Spleen (tissue), 11 donors: ENCODE measurements at regions not wholly inside any gene's neighbourhood (a gene's known extent, or its start where the extent isn't known, plus 50 kb on each side); places are given as distances from the start of the nearest gene placed in this dataset.

ENCODE experiments used
- DNase-seq: peaks from one replicate; pipeline ENCODE4 v3.0.0-alpha.2; 2020
- H3K27ac ChIP-seq, 8 donors: fragments of 200-600 bp; sonication (generic) in 7 of 8; 1 replicate in 4 of 8; 2 replicates in 4 of 8; pipeline versions ENCODE4 v1.5.0 to v1.8.0; 2016 to 2021; ENCODE audit warnings: inconsistent platforms in 4 of 8, mild to moderate bottlenecking in 4 of 8, moderate library complexity in 1 of 8
- H3K27me3 ChIP-seq, 7 donors: fragments of 200-600 bp; sonication (generic) in 6 of 7; replicated peaks in 1 of 7; 1 replicate in 4 of 7; 2 replicates in 3 of 7; pipeline versions ENCODE4 v1.5.0 to v1.8.0; 2016 to 2021; ENCODE audit warnings: inconsistent platforms in 3 of 7, mild to moderate bottlenecking in 1 of 7
- H3K36me3 ChIP-seq, 6 donors: fragments of 200-600 bp; sonication (generic) in 5 of 6; 1 replicate in 4 of 6; 2 replicates in 2 of 6; pipeline versions ENCODE4 v1.5.0 to v1.8.0; 2016 to 2021; ENCODE audit warnings: inconsistent platforms in 2 of 6
- H3K4me1 ChIP-seq, 6 donors: fragments of 200-600 bp; sonication (generic) in 5 of 6; 1 replicate in 3 of 6; 2 replicates in 3 of 6; pipeline versions ENCODE4 v1.5.0 to v1.8.0; 2016 to 2021; ENCODE audit warnings: inconsistent platforms in 3 of 6
- H3K4me3 ChIP-seq, 8 donors: fragments of 200-600 bp; sonication (generic) in 7 of 8; 1 replicate in 4 of 8; 2 replicates in 4 of 8; pipeline versions ENCODE4 v1.5.0 to v1.8.0; 2016 to 2021; ENCODE audit warnings: inconsistent platforms in 4 of 8, mild to moderate bottlenecking in 4 of 8, moderate library complexity in 2 of 8
- H3K9me3 ChIP-seq, 8 donors: fragments of 200-600 bp; sonication (generic) in 7 of 8; 1 replicate in 4 of 8; 2 replicates in 4 of 8; pipeline versions ENCODE4 v1.5.0 to v1.8.0; 2016 to 2021; ENCODE audit warnings: inconsistent platforms in 4 of 8
- POLR2A ChIP-seq, 3 donors: fragments of 450-650 bp; IDR thresholded peaks; one replicate each; pipeline ENCODE4 v1.5.1; 2017; ENCODE audit warnings: antibody characterized with exemption in 3 of 3, mild to moderate bottlenecking in 1 of 3
- POLR2AphosphoS5 ChIP-seq, 3 donors: sonication (generic); formaldehyde crosslinking; IDR thresholded peaks; one replicate each; pipeline ENCODE4 v1.5.1; 2017; ENCODE audit warnings: antibody characterized with exemption in 3 of 3
- WGBS, 5 donors: extraction: QIAGEN DNeasy Blood & Tissue Kit in 3 of 5; methylation state at CpG; one replicate each; pipeline versions ENCODE4 v1.1.5 to v1.1.7; 2013 to 2018; 5-methylcytosine and 5-hydroxymethylcytosine counted together
- intact Hi-C: fragments of 100-400 bp; cut with DNase I; formaldehyde crosslinking; loops from one replicate; pipeline ENCODE4 v1.15.0; 2023; ENCODE audit warnings: low total_unique reads
- TF ChIP-seq, protein P1 (sequence below), 11 experiments: fragments of 200-600 bp in 7 of 11; fragments of 450-650 bp in 4 of 11; sonication (generic) in 4 of 11; IDR thresholded peaks in 8 of 11; conservative IDR thresholded peaks in 3 of 11; 1 replicate in 7 of 11; 2 replicates in 4 of 11; pipeline versions ENCODE4 v1.4.0 to v1.8.0; 2016 to 2021; ENCODE audit warnings: antibody characterized with exemption in 11 of 11, inconsistent platforms in 4 of 11, mild to moderate bottlenecking in 1 of 11
- donor health status: healthy with polysubstance abuse.
- donor health status: DM: no; HTN: no; CAD: no; lungs with moderate emphysema.
- donor health status: DM: no; HTN: no; CAD: no.
- donor health status: Bipolar disorder and iron deficiency.
- donor health status: healthy.
- donor health status: DM: no; HTN: no; CAD: no.
- donor health status: DM: yes; HTN: yes; CAD: no.

DNA sequence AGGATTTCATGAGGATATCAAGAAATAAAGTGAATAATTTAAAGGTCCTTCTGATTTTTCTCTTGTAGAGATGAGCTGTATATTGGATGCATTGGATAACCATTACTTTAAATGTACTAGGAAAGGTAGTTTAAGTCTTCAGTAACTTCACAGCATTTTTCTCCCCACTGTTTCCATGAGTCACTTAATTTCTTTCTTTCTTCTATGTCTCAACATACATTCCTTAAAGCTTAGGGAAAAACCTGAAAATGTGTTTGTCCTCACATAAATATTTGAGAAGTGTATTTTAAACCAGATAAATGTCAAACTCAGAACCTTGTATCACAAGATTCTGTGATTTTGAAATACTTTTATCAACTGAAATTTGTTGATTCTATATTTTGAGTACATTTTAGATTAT lies 1970.2 kb upstream of the FLRT2 start:
- TF ChIP-seq POLR2A (IDR thresholded peaks at IDR 0.05): no peak
- TF ChIP-seq, protein P1, sequence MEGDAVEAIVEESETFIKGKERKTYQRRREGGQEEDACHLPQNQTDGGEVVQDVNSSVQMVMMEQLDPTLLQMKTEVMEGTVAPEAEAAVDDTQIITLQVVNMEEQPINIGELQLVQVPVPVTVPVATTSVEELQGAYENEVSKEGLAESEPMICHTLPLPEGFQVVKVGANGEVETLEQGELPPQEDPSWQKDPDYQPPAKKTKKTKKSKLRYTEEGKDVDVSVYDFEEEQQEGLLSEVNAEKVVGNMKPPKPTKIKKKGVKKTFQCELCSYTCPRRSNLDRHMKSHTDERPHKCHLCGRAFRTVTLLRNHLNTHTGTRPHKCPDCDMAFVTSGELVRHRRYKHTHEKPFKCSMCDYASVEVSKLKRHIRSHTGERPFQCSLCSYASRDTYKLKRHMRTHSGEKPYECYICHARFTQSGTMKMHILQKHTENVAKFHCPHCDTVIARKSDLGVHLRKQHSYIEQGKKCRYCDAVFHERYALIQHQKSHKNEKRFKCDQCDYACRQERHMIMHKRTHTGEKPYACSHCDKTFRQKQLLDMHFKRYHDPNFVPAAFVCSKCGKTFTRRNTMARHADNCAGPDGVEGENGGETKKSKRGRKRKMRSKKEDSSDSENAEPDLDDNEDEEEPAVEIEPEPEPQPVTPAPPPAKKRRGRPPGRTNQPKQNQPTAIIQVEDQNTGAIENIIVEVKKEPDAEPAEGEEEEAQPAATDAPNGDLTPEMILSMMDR (IDR thresholded peaks at IDR 0.05 in 8 of 11, conservative IDR thresholded peaks at IDR 0.05 in 3 of 11): no peak
- no peak for TF ChIP-seq POLR2AphosphoS5 (IDR thresholded peaks at IDR 0.05)
- no peak overlapping the region for H3K27ac ChIP-seq
- intact Hi-C loops: no loop called here
- no peak for DNase-seq
- H3K36me3 ChIP-seq: no peaks in the 10 kb centered on the region
- H3K27me3 ChIP-seq: no peaks in the 10 kb centered on the region
- no peak overlapping the region for H3K4me3 ChIP-seq
- no peaks in the 10 kb centered on the region for H3K4me1 ChIP-seq
- peaks cover 0 to 23% (median 7%) of the 10 kb centered on the region in 8 donors for H3K9me3 ChIP-seq

DNA sequence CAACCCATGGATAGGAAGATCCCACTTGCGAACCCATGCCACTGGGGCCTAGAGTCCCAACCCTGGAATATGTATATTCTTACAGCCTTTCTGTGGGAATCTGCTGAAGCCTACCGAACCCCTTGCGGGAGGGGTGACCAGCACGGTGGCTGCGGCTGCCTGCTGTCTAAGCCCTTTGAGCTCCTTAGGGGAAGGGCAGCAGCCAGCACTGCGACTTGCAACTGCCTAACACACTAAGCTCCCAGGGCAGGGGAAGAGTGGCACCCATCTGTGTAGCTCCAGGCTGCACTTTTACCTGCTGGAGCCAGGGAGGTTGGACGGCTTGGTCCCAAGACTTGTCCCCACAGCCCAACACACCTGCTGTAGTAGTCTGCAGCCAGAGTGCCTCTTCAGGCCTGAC lies 1968.7 kb upstream of the FLRT2 start:
- no peak for DNase-seq
- Histone ChIP-seq H3K9me3 (peaks cover 0 to 23% (median 10%) of the 10 kb centered on the region in 8 donors), H3K36me3 (no peaks in the 10 kb centered on the region), H3K27ac (no peak overlapping the region), H3K4me3 (no peak overlapping the region), H3K4me1 (no peaks in the 10 kb centered on the region), H3K27me3 (no peaks in the 10 kb centered on the region)
- no peak for TF ChIP-seq POLR2AphosphoS5 (IDR thresholded peaks at IDR 0.05)
- no peak for TF ChIP-seq POLR2A (IDR thresholded peaks at IDR 0.05)
- TF ChIP-seq, protein P1 (IDR thresholded peaks at IDR 0.05 in 8 of 11, conservative IDR thresholded peaks at IDR 0.05 in 3 of 11): no peak
- intact Hi-C loops: no loop called here
- 83 to 100% (median 88%) methylated on average over 1 to 7 of the region's 7 CpGs for WGBS, 5 donors

DNA sequence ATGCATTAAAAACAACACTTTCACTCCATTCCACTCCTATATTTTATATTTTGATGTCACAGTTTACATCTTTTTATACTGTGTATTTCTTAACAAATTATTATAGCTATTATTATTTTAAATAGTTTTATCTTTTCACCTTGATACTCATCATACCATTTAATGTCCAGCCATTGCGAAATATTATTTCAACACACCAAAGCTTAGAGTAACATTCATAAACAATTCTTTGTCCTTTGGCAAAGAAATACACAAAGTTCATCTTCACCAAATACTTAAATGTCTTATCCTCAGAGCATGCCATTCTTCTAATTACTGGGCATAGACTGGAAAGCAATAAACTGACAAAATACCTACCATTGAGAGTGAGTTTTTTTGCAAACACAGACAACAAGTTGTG lies 1963.4 kb upstream of the FLRT2 start:
- Histone ChIP-seq H3K4me1 (no peaks in the 10 kb centered on the region), H3K27me3 (no peaks in the 10 kb centered on the region), H3K4me3 (no peak overlapping the region), H3K27ac (no peak overlapping the region), H3K9me3 (peaks cover 0 to 12% (median 3%) of the 10 kb centered on the region in 8 donors), H3K36me3 (no peaks in the 10 kb centered on the region)
- DNase-seq: no peak
- intact Hi-C loops: no loop called here
- WGBS, 5 donors: 77 to 96% (median 84%) methylated on average over 1 of the region's 1 CpG
- TF ChIP-seq, protein P1 (IDR thresholded peaks at IDR 0.05 in 8 of 11, conservative IDR thresholded peaks at IDR 0.05 in 3 of 11): no peak
- TF ChIP-seq POLR2A (IDR thresholded peaks at IDR 0.05): no peak
- no peak for TF ChIP-seq POLR2AphosphoS5 (IDR thresholded peaks at IDR 0.05)

DNA sequence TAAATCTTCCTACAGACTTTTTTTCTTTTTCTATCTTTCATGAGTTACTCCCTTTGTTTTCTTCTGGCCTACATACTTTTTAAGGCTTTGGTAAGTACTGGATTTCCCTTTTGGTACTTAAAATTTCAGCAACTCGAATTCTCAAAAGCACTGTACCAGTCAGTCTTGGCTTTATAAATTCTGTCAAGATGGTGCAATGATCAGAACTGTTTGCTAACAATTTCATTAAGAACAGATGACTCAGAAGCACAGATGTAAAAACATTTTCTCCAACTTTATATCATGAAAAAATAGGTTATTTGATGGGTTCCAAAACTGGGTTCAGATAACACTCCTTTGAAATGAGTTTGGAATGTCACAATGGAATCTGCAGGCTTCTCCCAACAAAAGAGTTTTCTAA lies 1961.8 kb upstream of the FLRT2 start:
- no peak overlapping the region for H3K27ac ChIP-seq

More for the DNA sequence above, 1961.8 kb upstream of the FLRT2 start:
- no peaks in the 10 kb centered on the region for H3K36me3 ChIP-seq
- no peaks in the 10 kb centered on the region for H3K27me3 ChIP-seq
- TF ChIP-seq POLR2A (IDR thresholded peaks at IDR 0.05) (no peak), POLR2AphosphoS5 (IDR thresholded peaks at IDR 0.05) (no peak)
- TF ChIP-seq, protein P1 (IDR thresholded peaks at IDR 0.05 in 8 of 11, conservative IDR thresholded peaks at IDR 0.05 in 3 of 11): no peak
- H3K4me1 ChIP-seq: no peaks in the 10 kb centered on the region
- peaks cover 0 to 12% (median 2%) of the 10 kb centered on the region in 8 donors for H3K9me3 ChIP-seq
- no peak for DNase-seq
- intact Hi-C loops: no loop called here
- no peak overlapping the region for H3K4me3 ChIP-seq
- 49 to 65% (median 58%) methylated on average over 1 of the region's 1 CpG for WGBS, 5 donors
